ENCODE measurements at regions not wholly inside any gene's neighbourhood (a gene's known extent, or its start where the extent isn't known, plus 50 kb on each side); places are given as distances from the start of the nearest gene placed in this dataset.

GRCh38 chr1:59094001-59094400, 202.9 kb upstream of the FGGY start:
- DNase-seq: no peak

DNA sequence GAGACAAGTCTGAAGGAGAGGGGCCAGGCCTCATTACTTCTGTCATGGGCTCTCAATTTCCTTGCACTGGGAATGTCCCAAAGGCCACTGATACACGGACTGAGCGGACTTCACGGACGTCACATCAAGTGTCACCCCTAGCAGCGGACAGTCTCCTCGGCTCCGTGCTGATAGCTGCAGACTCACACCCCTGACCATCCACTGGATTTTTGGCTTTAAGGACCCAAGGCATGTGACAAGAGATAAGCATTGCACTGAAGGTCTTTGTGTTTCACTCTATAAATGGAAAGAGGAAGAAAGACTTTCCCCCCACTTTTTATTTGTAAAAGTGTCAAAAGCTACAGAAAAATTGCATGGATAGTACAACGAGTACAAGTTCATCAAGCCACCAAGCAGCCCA, 200.4 kb upstream of the FGGY start:
- no peak for DNase-seq

DNA sequence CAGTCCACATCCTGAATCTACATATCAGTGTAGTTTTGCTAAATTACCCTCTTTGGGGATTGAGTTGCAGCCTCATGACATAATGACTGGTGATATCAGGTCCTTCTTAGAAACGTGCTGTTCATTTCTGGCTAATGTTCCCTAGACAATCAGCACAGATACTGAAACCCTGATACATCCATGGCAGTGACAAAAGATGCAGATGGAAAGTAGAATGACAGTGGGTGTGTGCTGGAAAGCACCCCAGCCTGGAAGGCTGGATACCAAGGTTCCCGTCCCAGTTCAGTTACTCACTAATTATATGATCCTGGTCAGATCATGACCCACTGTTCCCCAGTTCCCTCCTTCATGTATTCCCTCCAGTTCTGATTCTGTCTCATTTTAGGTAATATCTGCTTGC, 198.2 kb upstream of the FGGY start:
- no peak for DNase-seq

GRCh38 chr1:59100708-59101374, 196.1 kb upstream of the FGGY start:
- DNase-seq: no peak

DNA sequence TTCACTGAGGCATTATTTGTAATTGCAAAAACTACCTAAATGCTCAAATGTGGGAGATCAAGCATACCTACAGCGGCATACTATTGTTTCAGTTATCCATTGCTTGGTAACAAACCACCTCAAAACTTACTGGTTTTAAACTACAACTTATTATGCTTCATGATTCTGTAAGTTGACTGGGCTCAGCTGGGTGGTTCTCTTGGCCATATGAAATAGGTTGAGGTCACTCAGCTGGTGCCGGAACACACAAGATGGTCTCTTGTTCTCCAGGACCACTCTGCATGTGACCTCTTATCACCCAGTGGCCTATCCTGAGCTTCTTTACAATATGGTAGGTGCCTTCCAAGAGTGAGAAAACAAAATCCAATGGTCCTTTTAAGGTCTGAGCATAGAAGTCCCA, 195.4 kb upstream of the FGGY start:
- DNase-seq: no peak

DNA sequence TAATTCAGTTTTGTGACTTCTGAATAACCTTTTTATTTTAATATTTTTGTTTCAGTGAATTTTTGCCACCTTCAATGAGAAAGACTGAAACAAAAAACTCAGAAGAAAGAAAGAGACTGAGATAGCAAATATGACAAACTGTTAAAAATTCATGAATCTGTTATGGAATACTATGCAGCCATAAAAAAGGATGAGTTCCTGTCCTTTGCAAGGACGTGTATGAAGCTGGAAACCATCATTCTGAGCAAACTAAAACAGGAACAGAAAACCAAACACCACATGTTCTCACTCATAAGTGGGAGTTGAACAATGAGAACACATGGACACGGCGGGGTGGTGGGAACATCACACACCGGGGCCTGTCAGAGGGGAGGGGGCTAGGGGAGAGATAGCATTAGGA, 193.4 kb upstream of the FGGY start:
- no peak for DNase-seq

DNA sequence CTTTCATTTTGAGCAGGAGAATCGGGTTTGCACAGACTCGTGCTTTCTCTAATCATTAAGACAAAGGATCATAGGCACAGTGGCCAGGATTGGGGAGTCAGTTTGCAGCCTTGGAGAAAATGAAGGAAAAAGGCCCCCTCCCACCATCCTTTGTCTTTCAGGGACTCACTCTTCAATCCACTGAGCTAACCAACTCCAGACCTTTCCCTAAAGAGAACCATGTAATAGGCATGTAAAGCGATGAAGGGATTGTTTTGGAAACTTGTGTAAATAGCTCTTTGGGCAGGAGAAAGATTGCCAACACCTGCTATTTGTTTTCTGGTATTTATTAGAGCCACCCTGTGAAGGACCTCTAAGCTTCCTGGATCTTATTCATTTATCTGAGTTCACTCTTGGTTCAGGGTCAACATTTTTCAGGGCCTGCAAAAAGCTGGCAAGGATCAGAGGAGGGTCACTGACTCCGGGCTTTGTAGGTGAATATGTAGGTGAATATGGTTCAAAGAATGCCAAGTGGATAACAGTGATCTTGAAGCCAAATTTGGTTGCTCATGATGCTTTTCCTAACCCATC, 192.6 kb upstream of the FGGY start:
- DNase-seq: no peak

GRCh38 chr1:59105548-59106507, 191.1 kb upstream of the FGGY start:
- DNase-seq: no peak

- no peak for DNase-seq
These were observed 189.4 kb upstream of the FGGY start for GRCh38 chr1:59107516-59107915.

DNA sequence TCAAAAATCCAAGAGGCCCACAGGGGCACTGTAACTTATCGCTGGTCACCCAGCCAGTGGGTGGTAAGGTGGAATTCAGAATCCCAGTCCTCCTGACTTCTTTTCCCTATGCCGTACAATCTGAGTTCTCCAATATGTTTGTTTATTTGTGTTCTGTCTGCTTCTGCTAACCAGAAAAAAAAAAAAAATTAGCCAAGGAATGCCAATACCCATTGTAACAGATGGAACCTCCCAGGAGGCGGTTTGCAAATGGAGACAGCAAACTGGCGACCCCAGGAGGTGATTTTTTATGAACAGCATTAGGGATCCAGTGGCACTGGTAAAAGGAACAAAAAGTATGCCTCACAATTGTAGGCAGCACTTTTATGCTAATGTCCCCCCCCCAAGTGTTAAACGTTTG, 189.0 kb upstream of the FGGY start:
- DNase-seq: no peak

- no peak for DNase-seq
These were observed 188.2 kb upstream of the FGGY start for GRCh38 chr1:59108481-59109317.

- no peak for DNase-seq
These were observed 186.6 kb upstream of the FGGY start for GRCh38 chr1:59110271-59110670.

DNA sequence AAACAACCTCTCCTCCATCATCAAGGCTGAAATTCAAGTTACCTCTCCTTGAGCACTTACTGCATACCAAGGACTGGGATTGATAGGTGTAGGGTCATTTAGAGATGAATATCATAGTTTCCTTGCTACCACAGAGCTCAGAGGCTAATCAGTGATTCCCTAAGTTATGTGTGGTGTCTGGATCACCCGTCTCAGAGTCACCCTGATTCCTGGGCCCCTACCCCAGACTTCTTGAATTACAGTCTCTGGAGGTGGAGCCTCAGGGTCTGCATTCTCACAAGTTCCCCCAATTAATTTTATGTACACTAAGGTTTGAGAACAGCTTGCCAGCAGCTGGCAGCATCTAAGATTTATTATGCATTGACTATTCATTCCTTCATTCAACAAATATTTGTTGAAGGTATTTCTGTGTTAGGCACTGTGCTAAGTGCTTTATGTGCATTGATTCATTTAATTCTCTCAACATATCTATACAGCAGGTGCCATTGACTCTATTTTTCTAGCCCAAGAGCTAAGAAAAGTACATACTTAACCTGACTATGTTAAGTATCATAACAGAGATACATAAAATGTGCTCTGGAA, 182.9 kb upstream of the FGGY start:
- DNase-seq: no peak

DNA sequence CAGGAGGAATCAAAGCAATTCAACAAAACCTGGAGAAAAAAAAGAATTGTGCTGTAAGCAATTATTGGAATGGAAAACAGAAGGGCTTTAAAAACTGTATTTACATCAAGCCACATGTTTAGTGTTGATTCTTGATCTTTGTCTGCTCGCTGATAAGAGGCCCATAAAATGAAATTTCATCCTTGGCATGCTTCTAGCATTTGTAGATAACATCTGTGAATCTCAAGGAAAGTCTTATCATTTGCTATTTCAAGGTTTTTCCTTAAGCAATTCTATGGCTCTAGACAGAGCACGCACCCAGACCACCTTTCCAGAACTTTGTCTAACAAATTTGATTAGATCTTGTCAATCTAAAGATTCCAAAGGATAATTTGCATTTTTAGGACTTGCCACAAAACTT, 181.0 kb upstream of the FGGY start:
- DNase-seq: no peak

GRCh38 chr1:59116920-59117542, 179.9 kb upstream of the FGGY start:
- no peak for DNase-seq

- no peak for DNase-seq
These were observed 174.4 kb upstream of the FGGY start for GRCh38 chr1:59122527-59122926.

DNA sequence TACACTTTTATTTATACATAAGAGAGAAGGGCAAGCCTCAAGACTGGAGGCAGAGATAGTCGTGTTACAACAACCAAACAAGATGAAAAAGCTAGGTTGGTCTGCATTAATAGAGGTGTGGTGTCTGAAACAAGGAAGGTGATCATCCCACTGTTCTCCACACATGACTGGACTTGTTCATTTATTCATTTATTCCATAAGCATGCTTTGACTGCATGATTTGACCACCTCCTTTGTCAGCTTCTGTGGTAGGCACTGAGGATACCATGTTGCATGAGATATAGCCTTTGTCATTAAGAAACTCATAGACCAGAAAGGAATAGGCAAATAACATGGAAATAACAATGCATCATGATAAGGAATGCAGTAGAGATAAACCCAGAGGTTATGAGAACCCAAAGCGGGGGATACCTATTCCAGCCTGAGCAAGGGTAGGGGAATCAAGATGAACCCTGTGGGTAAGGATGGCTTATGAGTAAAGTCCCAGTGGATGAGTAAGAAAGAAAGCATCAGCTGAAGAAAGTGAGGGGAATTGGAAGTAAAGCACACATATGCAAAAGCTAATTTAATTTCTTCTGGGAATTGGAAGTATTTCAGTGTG, 173.7 kb upstream of the FGGY start:
- DNase-seq: no peak

DNA sequence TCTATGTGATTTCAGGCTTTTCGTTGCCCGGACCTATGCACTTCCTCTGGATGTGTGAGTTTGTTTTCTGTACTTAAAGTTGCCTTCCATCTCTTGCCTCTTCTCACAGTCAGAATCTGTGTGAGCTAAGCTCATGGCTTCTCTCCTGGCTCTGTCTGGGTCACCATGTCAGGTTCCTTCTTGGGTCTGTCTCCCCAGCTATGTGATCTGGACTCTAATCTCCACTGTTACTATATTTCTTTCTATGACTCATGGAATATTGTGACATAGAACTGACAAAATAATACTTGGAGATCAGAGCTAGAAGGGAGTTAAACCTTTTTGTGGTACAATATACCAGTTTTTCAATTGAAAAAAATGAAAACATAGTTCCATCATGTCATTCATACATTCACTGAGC, 172.7 kb upstream of the FGGY start:
- DNase-seq: no peak

GRCh38 chr1:59125154-59125553, 171.7 kb upstream of the FGGY start:
- no peak for DNase-seq

- no peak for DNase-seq
These were observed 171.1 kb upstream of the FGGY start for GRCh38 chr1:59125676-59126320.

DNA sequence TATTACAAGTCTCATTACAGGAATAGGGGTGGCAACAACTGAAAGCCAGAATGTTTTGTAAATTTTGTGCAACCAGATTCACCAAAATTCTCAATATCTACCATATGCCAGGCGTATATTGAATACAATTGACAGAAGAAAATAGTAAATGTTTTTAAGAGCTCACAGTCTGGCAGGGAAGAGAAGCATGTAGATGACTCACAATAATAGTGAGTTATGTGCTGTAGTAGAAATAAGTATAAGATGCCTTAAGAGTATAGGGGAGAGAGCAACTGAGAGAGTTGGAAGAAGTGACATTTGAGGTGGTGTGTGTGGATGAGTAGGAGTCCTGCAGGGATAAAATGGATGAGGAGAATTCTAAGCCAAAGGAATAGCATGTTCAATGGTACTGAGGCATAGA, 170.5 kb upstream of the FGGY start:
- no peak for DNase-seq

Data from T-helper 9 cell (primary cell).